ENCODE measurements at regions not wholly inside any gene's neighbourhood (a gene's known extent, or its start where the extent isn't known, plus 50 kb on each side); places are given as distances from the start of the nearest gene placed in this dataset.

DNA sequence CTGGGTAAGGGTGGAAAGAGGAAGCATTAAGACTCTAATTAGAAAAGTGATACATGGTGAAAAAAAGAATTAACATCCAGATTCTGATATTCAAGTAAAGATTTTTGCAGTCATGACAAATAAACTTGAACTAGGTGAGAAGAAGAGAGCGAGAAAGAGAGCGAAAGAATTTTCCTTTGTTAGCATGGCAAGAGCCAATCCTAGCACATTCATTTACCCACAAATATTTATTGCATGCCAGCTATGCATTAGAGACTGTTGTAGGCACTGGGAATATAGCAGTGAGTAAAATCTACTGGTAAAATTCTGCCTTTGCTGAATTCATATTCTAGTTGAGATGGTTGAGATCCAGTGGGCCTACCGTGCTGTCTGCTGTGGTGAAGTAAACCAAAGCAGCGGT, 177.9 kb upstream of the DPH6 start:
- no peak overlapping the region for H2AFZ ChIP-seq (replicated peaks; ENCODE audit: low read length, poor library complexity)
- no peaks in the 10 kb centered on the region for H3K79me1 ChIP-seq (ENCODE audit: low read depth in 1 of 2, low read length in 2 of 2)
- H3K4me1 ChIP-seq (ENCODE audit: control insufficient read depth, insufficient read depth, low read length): peaks cover 3% of the 10 kb centered on the region; the same call in 1 of the 2 replicates
- no peaks in the 10 kb centered on the region for H3K9me3 ChIP-seq (ENCODE audit: control insufficient read depth, insufficient read depth, low read length)
- no peak overlapping the region for H3K4ac ChIP-seq (ENCODE audit: low read depth, low read length)
- no peak overlapping the region for H3K23ac ChIP-seq (ENCODE audit: low read depth, low read length)
- H3K27ac ChIP-seq (ENCODE audit: insufficient read depth, low read length): no peak overlapping the region
- no TSS peak for BruUV-seq (replicated peaks)
- H2BK15ac ChIP-seq (ENCODE audit: low read depth, low read length): 0 out of 3 replicates have a peak overlapping the region, but pooled peaks have one; percentile 6
- H2AK5ac ChIP-seq (ENCODE audit: low read depth, low read length): no peak overlapping the region
- no peaks in the 10 kb centered on the region for H4K20me1 ChIP-seq (ENCODE audit: insufficient read depth, low read length)
- no peak overlapping the region for H2BK5ac ChIP-seq (ENCODE audit: low read depth, low read length, poor library complexity, severe bottlenecking)
- H3K4me2 ChIP-seq (ENCODE audit: low read depth, low read length): no peak overlapping the region
- TF ChIP-seq NFE2L2 (IDR thresholded peaks at IDR 0.05; ENCODE audit: low read depth, low read length) (no peak), BHLHE40 (IDR thresholded peaks at IDR 0.05; ENCODE audit: low read depth, low read length) (no peak), MXI1 (IDR thresholded peaks at IDR 0.05; ENCODE audit: borderline replicate concordance, low read depth, low read length) (no peak), SMC3 (IDR thresholded peaks at IDR 0.05; ENCODE audit: low read depth, low read length) (no peak), CHD1 (IDR thresholded peaks at IDR 0.05; ENCODE audit: low read depth, low read length) (no peak), POLR2A (IDR thresholded peaks at IDR 0.05; ENCODE audit: low read depth, low read length) (no peak), MAFK (IDR thresholded peaks at IDR 0.05; ENCODE audit: low read depth, low read length) (no peak), RCOR1 (IDR thresholded peaks at IDR 0.05; ENCODE audit: insufficient replicate concordance, low read length) (no peak), RFX5 (IDR thresholded peaks at IDR 0.05; ENCODE audit: low read depth, low read length) (no peak)
- TF ChIP-seq, protein P1, sequence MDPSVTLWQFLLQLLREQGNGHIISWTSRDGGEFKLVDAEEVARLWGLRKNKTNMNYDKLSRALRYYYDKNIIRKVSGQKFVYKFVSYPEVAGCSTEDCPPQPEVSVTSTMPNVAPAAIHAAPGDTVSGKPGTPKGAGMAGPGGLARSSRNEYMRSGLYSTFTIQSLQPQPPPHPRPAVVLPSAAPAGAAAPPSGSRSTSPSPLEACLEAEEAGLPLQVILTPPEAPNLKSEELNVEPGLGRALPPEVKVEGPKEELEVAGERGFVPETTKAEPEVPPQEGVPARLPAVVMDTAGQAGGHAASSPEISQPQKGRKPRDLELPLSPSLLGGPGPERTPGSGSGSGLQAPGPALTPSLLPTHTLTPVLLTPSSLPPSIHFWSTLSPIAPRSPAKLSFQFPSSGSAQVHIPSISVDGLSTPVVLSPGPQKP (IDR thresholded peaks at IDR 0.05; ENCODE audit: borderline replicate concordance, low read depth, low read length): no peak
- H3K36me3 ChIP-seq (ENCODE audit: control insufficient read depth, insufficient read depth, low read length): no peaks in the 10 kb centered on the region
- no peak overlapping the region for H2BK20ac ChIP-seq (ENCODE audit: low read depth, low read length)
- no peaks in the 10 kb centered on the region for H3K9me1 ChIP-seq (ENCODE audit: insufficient read depth, low read length)
- no peak overlapping the region; a peak in 1 of 4 replicates for H4K8ac ChIP-seq (ENCODE audit: low read depth in 2 of 2, low read length in 2 of 2)
- DNase-seq (no peak), ATAC-seq (ENCODE audit: low read depth) (no peak)
- no peak overlapping the region for H4K5ac ChIP-seq (ENCODE audit: low read depth, low read length)
- no peak overlapping the region for H4K91ac ChIP-seq (ENCODE audit: insufficient read depth, low read depth, low read length)
- no peak overlapping the region for H2AK9ac ChIP-seq (replicated peaks; ENCODE audit: low read depth, low read length, poor library complexity)
- intact Hi-C loops (cut with micrococcal nuclease): no loop called here
- H3K18ac ChIP-seq (ENCODE audit: low read depth, low read length): no peak overlapping the region
- CTCF ChIA-PET: no interaction called here
- H3K4me3 ChIP-seq (ENCODE audit: insufficient read depth, low read depth, low read length): no peak overlapping the region
- H3K27me3 ChIP-seq (ENCODE audit: control insufficient read depth, insufficient read depth, low read length): no peaks in the 10 kb centered on the region
- in situ Hi-C loops (cut with MboI; ENCODE audit: low sequenced_read_pairs): no loop called here
- no peak overlapping the region for H2BK120ac ChIP-seq (ENCODE audit: low read depth, low read length)
- no peak overlapping the region for H3K56ac ChIP-seq (ENCODE audit: extremely low read depth, insufficient read depth, low read length)
- no peak overlapping the region for H3K9ac ChIP-seq (ENCODE audit: low read depth, low read length)
- POLR2A ChIA-PET (ENCODE audit: unreplicated experiment): no interaction called here
- 100% methylated on average over 1 of the region's 4 CpGs; no CpG with 5 or more reads in 1 of the 2 experiments for WGBS, 2 experiments (ENCODE audit: extremely low coverage in 2 of 2, insufficient read length in 1 of 2)
- H3K14ac ChIP-seq (replicated peaks; ENCODE audit: low read depth, low read length): no peak overlapping the region
- dilution Hi-C loops (cut with HindIII; ENCODE audit: low sequenced_read_pairs, unreplicated experiment): no loop called here

Data from IMR-90 (cell line).